ENCODE measurements at regions not wholly inside any gene's neighbourhood (a gene's known extent, or its start where the extent isn't known, plus 50 kb on each side); places are given as distances from the start of the nearest gene placed in this dataset.

DNA sequence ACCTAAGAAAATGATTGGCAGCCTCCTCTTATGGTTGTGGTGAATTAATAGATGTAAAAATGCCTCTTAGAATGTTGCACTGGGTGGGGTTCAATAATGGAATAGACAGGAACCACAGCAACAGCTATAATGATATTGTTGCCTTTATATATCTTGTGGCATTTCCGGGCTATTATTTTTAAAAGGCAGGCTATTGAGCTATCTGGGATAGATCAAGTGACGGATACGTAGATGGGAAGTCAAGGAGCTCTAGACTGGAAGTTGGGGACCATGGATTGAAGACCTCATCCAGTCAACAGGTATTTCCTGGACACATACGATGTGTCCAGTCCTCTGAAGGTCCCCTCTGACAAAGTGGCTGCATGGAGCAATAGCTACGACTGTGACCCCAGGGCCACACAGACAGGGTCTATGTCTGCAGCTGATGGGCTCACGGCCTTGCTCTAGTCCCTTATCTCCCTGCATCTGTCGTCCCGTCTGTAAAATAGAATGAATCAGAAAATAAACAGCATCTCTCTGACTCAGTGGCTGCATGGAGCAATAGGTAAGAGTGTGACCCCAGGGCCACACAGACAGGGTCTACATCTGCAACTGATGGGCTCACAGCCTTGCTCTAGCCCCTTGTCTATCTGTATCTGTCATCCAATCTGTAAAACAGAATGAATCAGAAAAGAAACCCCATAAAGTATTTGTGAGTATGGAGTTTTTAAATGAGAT is 117.7 kb upstream of the FOXF1 start:
- in situ Hi-C loops (cut with HindIII; ENCODE audit: low pct_unique_long_range_greater_than_20kb, low sequenced_read_pairs): no loop called here
- no peak for ATAC-seq

DNA sequence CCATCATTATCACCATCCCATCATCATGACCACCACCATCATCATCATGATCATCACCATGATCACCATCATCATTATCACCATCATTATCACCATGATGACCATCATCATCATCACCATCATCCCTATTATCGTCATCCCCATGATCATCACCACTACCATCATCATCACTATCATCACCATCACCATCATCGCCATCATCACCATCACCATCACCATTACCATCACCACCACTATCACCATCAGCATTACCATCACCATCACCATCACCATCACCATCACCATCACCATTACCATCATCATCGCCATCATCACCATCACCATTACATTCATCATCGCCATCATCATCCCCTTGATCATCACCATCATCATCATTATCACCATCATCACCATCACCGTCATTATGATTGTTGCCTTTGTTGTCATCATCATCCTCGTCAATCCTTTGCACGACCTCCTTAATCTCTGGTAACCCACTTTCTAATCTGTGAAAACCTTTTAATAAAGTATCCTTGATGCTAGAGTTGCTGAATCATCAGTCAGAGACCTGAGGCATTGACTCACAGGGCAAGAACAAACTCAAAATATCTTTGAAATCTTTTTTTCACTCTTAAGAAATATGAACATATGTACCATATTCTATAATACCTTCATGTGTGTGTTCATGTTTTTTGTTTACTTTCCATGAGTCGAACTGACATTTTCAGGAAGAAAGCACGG is 116.3 kb upstream of the FOXF1 start:
- H3K27me3 ChIP-seq (ENCODE audit: control insufficient read depth, insufficient read depth, low read length): peaks cover 2% of the 10 kb centered on the region; the same call in 1 of the 2 replicates
- no peaks in the 10 kb centered on the region for H3K36me3 ChIP-seq (ENCODE audit: control insufficient read depth, insufficient read depth, low read length)
- DNase-seq (ENCODE audit: low read depth, low spot score) (no peak), ATAC-seq (no peak)
- ChIA-PET POLR2A (interaction anchor here (0.7 kb wide), 1 partner anchor 298 kb away, joined by 8 read pairs; no protein-coding TSS in a partner anchor), CTCF (no interaction called here)
- no peaks in the 10 kb centered on the region for H3K4me1 ChIP-seq (ENCODE audit: control insufficient read depth, insufficient read depth, low read length)
- TF ChIP-seq TCF7L2 (IDR thresholded peaks at IDR 0.05; ENCODE audit: low read depth, low read length) (no peak), SIN3A (IDR thresholded peaks at IDR 0.05; ENCODE audit: borderline replicate concordance, insufficient read depth, low read depth, low read length) (no peak), POLR2AphosphoS5 (IDR thresholded peaks at IDR 0.05; ENCODE audit: low read depth, low read length) (no peak)
- TF ChIP-seq, protein P1, sequence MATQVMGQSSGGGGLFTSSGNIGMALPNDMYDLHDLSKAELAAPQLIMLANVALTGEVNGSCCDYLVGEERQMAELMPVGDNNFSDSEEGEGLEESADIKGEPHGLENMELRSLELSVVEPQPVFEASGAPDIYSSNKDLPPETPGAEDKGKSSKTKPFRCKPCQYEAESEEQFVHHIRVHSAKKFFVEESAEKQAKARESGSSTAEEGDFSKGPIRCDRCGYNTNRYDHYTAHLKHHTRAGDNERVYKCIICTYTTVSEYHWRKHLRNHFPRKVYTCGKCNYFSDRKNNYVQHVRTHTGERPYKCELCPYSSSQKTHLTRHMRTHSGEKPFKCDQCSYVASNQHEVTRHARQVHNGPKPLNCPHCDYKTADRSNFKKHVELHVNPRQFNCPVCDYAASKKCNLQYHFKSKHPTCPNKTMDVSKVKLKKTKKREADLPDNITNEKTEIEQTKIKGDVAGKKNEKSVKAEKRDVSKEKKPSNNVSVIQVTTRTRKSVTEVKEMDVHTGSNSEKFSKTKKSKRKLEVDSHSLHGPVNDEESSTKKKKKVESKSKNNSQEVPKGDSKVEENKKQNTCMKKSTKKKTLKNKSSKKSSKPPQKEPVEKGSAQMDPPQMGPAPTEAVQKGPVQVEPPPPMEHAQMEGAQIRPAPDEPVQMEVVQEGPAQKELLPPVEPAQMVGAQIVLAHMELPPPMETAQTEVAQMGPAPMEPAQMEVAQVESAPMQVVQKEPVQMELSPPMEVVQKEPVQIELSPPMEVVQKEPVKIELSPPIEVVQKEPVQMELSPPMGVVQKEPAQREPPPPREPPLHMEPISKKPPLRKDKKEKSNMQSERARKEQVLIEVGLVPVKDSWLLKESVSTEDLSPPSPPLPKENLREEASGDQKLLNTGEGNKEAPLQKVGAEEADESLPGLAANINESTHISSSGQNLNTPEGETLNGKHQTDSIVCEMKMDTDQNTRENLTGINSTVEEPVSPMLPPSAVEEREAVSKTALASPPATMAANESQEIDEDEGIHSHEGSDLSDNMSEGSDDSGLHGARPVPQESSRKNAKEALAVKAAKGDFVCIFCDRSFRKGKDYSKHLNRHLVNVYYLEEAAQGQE (IDR thresholded peaks at IDR 0.05; ENCODE audit: insufficient read depth in 1 of 2, low read depth in 2 of 2, low read length in 1 of 2): no peak
- TF ChIP-seq, protein P2, sequence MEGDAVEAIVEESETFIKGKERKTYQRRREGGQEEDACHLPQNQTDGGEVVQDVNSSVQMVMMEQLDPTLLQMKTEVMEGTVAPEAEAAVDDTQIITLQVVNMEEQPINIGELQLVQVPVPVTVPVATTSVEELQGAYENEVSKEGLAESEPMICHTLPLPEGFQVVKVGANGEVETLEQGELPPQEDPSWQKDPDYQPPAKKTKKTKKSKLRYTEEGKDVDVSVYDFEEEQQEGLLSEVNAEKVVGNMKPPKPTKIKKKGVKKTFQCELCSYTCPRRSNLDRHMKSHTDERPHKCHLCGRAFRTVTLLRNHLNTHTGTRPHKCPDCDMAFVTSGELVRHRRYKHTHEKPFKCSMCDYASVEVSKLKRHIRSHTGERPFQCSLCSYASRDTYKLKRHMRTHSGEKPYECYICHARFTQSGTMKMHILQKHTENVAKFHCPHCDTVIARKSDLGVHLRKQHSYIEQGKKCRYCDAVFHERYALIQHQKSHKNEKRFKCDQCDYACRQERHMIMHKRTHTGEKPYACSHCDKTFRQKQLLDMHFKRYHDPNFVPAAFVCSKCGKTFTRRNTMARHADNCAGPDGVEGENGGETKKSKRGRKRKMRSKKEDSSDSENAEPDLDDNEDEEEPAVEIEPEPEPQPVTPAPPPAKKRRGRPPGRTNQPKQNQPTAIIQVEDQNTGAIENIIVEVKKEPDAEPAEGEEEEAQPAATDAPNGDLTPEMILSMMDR (IDR thresholded peaks at IDR 0.05): no peak
- intact Hi-C loops (cut with micrococcal nuclease; ENCODE audit: unreplicated experiment): no loop called here
- no TSS peak for BruUV-seq (replicated peaks)
- H3K27ac ChIP-seq (ENCODE audit: low read length): no peak overlapping the region
- in situ Hi-C loops (cut with HindIII; ENCODE audit: low pct_unique_long_range_greater_than_20kb, low sequenced_read_pairs): no loop called here
- H3K4me3 ChIP-seq (ENCODE audit: low read depth in 2 of 2, low read length in 2 of 2): no peak overlapping the region
- no peaks in the 10 kb centered on the region for H3K9me3 ChIP-seq (ENCODE audit: control insufficient read depth, insufficient read depth, low read depth, low read length)

More for the DNA sequence above, 117.7 kb upstream of the FOXF1 start:
- Histone ChIP-seq H3K36me3 (ENCODE audit: control insufficient read depth, insufficient read depth, low read length) (no peaks in the 10 kb centered on the region), H3K4me3 (ENCODE audit: low read depth in 2 of 2, low read length in 2 of 2) (no peak overlapping the region), H3K9me3 (ENCODE audit: control insufficient read depth, insufficient read depth, low read depth, low read length) (no peaks in the 10 kb centered on the region), H3K27ac (ENCODE audit: low read length) (no peak overlapping the region), H3K27me3 (ENCODE audit: control insufficient read depth, insufficient read depth, low read length) (no peaks in the 10 kb centered on the region), H3K4me1 (ENCODE audit: control insufficient read depth, insufficient read depth, low read length) (no peaks in the 10 kb centered on the region)
- POLR2A ChIA-PET: interaction anchor here (0.6 kb wide), 1 partner anchor 29 kb away, joined by 3 read pairs; no protein-coding TSS in a partner anchor
- no peak for DNase-seq (ENCODE audit: low read depth, low spot score)
- TF ChIP-seq TCF7L2 (IDR thresholded peaks at IDR 0.05; ENCODE audit: low read depth, low read length) (no peak), SIN3A (IDR thresholded peaks at IDR 0.05; ENCODE audit: borderline replicate concordance, insufficient read depth, low read depth, low read length) (no peak), POLR2AphosphoS5 (IDR thresholded peaks at IDR 0.05; ENCODE audit: low read depth, low read length) (no peak)
- TF ChIP-seq, protein P1 (IDR thresholded peaks at IDR 0.05; ENCODE audit: insufficient read depth in 1 of 2, low read depth in 2 of 2, low read length in 1 of 2): no peak
- TF ChIP-seq, protein P2 (IDR thresholded peaks at IDR 0.05): no peak
- intact Hi-C loops (cut with micrococcal nuclease; ENCODE audit: unreplicated experiment): no loop called here
- no TSS peak for BruUV-seq (replicated peaks)
- CTCF ChIA-PET: no interaction called here

Measured in Panc1 (cell line).